Stomach (tissue), 4 donors: ENCODE measurements at regions not wholly inside any gene's neighbourhood (a gene's known extent, or its start where the extent isn't known, plus 50 kb on each side); places are given as distances from the start of the nearest gene placed in this dataset.

Experiments
- POLR2A ChIP-seq, 4 donors: fragments of 450-650 bp; IDR thresholded peaks; one replicate each; pipeline ENCODE4 v1.6.1; 2016; ENCODE audit warnings: antibody characterized with exemption in 4 of 4, control low read depth in 2 of 4, mild to moderate bottlenecking in 1 of 4, moderate library complexity in 1 of 4
- TF ChIP-seq, protein P1 (sequence below), 7 experiments: fragments of 450-650 bp in 4 of 7; fragments of 200-600 bp in 3 of 7; sonication (generic) in 3 of 7; IDR thresholded peaks; one replicate each; pipeline ENCODE4 v1.5.1; 2016 to 2019; ENCODE audit warnings: antibody characterized with exemption in 7 of 7, control low read depth in 2 of 7, mild to moderate bottlenecking in 1 of 7

DNA sequence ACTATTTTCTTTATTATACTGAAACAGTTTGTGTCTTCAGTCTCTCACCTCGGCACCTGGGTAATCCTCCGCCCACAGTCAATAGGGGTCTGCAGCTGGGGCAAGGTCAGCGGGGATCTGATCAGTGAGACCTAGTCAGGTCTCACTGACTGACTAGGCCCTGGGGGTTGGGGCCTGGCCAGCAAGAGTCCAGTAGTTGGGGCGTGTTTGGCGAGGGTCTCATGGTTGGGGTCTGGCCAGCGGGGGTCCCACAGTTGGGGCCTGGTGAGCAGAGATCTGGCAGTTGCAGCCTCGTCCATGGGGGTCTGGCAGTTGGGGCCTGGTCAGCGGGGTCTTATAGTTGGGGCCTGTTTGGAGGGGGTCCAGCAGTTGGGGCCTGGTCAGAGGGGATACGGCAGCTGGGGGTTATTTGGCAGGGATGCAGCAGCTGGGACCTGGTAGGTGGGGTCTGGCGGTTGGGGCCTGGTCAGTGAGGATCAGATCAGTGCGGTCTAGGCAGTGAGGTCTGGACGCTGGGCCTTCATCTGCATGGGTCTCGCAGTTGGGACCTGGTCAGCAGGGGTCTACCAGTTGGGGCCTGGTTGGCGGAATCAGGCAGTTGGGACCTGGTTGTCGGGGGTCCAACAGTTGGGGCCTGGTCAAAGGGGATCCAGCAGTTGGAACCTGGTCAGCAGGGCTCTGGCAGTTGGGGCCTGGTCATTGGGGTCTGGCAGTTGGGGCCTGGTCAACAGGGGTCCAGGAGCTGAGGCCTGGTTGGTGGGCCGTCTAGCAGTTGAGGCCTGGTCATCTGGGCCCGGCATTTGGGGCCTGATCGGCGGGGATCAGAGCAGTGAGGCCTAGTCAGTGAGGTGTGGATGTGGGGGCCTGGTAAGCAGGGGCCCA, 61.1 kb upstream of the TPM4 start:
- TF ChIP-seq, protein P1, sequence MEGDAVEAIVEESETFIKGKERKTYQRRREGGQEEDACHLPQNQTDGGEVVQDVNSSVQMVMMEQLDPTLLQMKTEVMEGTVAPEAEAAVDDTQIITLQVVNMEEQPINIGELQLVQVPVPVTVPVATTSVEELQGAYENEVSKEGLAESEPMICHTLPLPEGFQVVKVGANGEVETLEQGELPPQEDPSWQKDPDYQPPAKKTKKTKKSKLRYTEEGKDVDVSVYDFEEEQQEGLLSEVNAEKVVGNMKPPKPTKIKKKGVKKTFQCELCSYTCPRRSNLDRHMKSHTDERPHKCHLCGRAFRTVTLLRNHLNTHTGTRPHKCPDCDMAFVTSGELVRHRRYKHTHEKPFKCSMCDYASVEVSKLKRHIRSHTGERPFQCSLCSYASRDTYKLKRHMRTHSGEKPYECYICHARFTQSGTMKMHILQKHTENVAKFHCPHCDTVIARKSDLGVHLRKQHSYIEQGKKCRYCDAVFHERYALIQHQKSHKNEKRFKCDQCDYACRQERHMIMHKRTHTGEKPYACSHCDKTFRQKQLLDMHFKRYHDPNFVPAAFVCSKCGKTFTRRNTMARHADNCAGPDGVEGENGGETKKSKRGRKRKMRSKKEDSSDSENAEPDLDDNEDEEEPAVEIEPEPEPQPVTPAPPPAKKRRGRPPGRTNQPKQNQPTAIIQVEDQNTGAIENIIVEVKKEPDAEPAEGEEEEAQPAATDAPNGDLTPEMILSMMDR (IDR thresholded peaks at IDR 0.05), result no peak
- no peak for TF ChIP-seq POLR2A (IDR thresholded peaks at IDR 0.05)
